Right lobe of liver (tissue), 6 donors: ENCODE measurements at regions not wholly inside any gene's neighbourhood (a gene's known extent, or its start where the extent isn't known, plus 50 kb on each side); places are given as distances from the start of the nearest gene placed in this dataset.

Experiments
- ATAC-seq, 4 donors: fragments of 200-7000 bp; cut with Tn5 transposase; one replicate each; pipeline ENCODE4 v1.9.1; 2020; ENCODE audit warnings: mild to moderate bottlenecking in 4 of 4, moderate library complexity in 4 of 4
- DNase-seq, 3 donors: peaks; one replicate each; pipeline ENCODE4 v3.0.0-alpha.2; 2020
- H3K27ac ChIP-seq, 3 donors: fragments of 200-600 bp; one replicate each; pipeline ENCODE4 v1.8.0; 2022
- H3K27me3 ChIP-seq, 2 donors: fragments of 200-600 bp; one replicate each; pipeline ENCODE4 v1.8.0; 2022
- H3K36me3 ChIP-seq, 4 donors: fragments of 200-600 bp; sonication (generic) in 1 of 4; one replicate each; pipeline versions ENCODE4 v1.5.1 to v1.8.0; 2017 to 2022; ENCODE audit warnings: control low read depth in 1 of 4
- H3K4me1 ChIP-seq, 4 donors: fragments of 200-600 bp; sonication (generic) in 1 of 4; one replicate each; pipeline versions ENCODE4 v1.5.1 to v1.8.0; 2017 to 2022; ENCODE audit warnings: control low read depth in 1 of 4
- H3K4me3 ChIP-seq, 3 donors: fragments of 200-600 bp; one replicate each; pipeline ENCODE4 v1.8.0; 2022
- H3K9me3 ChIP-seq, 4 donors: fragments of 200-600 bp; sonication (generic) in 1 of 4; one replicate each; pipeline versions ENCODE4 v1.5.1 to v1.8.0; 2017 to 2022; ENCODE audit warnings: control low read depth in 1 of 4
- CTCF ChIP-seq, 4 donors: fragments of 200-600 bp in 3 of 4; fragments of 450-650 bp in 1 of 4; IDR thresholded peaks; one replicate each; pipeline versions ENCODE4 v1.5.1 to v1.8.0; 2016 to 2022; ENCODE audit warnings: antibody characterized with exemption in 4 of 4, mild to moderate bottlenecking in 2 of 4
- POLR2A ChIP-seq: fragments of 450-650 bp; IDR thresholded peaks from one replicate; pipeline ENCODE4 v1.6.1; 2017; ENCODE audit warnings: antibody characterized with exemption, mild to moderate bottlenecking
- WGBS: methylation state at CpG from one replicate; pipeline ENCODE4 v1.1.6; 2018; ENCODE audit warnings: low coverage, low lambda C conversion rate; ENCODE audit not compliant: insufficient coverage; ENCODE audit errors: missing lambda C conversion rate; 5-methylcytosine and 5-hydroxymethylcytosine counted together
- intact Hi-C, 2 donors: fragments of 100-400 bp; cut with DNase I; formaldehyde crosslinking; loops; one replicate each; pipeline versions ENCODE4 v1.11.2 to v1.14.1; 2022
- donor health status: DM: no; HTN: yes; CAD: no.
- donor health status: DM: no; HTN: no; CAD: no.
- donor health status: DM: no; HTN: no; CAD: no.
- donor health status: DM: no; HTN: yes; CAD: no.
- donor health status: DM: no; HTN: yes; CAD: no.

- Histone ChIP-seq H3K27me3 (no peaks in the 10 kb centered on the region), H3K4me1 (no peaks in the 10 kb centered on the region), H3K4me3 (no peak overlapping the region), H3K9me3 (no peaks in the 10 kb centered on the region), H3K36me3 (no peaks in the 10 kb centered on the region), H3K27ac (no peak overlapping the region)
- DNase-seq = no peak
- intact Hi-C loops = no loop called here
- TF ChIP-seq POLR2A = no peak
- TF ChIP-seq CTCF (IDR thresholded peaks at IDR 0.05) = no peak
- ATAC-seq = no peak
- 75% methylated on average over 4 of the region's 4 CpGs for WGBS
These were observed 126.4 kb upstream of the ZBED5 start for GRCh38 chr11:10984250-10984649.

DNA sequence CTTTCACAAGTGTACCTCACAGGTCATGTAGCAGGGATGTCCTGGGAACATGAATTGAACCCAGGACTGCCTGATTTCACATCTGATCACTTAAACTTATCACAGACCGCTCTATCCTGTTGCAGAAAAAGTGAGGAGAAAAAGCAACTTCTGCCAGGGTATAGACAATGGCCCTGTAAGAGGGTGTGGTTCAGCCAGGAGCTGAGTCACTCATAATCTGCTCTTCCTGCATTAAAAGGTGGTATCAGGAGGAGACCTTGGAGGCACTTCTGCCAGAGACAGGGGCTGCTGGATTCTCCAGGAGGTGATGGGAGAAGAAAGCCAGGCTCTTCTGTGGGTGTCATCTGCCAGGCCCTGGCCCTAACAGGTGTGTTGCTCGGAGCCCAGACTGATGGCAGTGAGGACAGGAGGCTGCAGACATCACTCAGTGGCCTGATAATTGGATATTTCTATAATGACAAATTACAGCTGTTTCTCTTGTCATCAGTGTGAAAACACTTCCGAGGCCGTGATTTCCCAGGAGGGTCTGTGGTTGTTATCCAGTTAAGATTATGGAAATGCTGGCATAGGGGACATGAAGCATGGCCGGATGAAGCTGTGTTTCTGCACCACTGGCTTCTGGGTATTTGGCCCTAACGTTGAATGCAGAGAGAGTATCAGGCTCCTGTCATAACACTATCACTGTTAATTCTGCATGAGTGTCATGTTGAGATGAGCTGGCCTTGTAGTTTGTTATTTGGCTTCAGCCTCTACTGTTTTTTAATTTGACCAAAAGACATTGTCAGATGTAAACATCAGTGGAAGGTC, 125.1 kb upstream of the ZBED5 start:
- H3K27me3 ChIP-seq = no peaks in the 10 kb centered on the region
- ATAC-seq (no peak), DNase-seq (no peak)
- H3K36me3 ChIP-seq = no peaks in the 10 kb centered on the region
- no peaks in the 10 kb centered on the region for H3K9me3 ChIP-seq
- intact Hi-C loops = no loop called here
- 62% methylated on average over 6 of the region's 6 CpGs for WGBS
- TF ChIP-seq POLR2A (no peak), CTCF (IDR thresholded peaks at IDR 0.05) (no peak)
- H3K4me1 ChIP-seq = no peaks in the 10 kb centered on the region
- no peak overlapping the region for H3K4me3 ChIP-seq
- no peak overlapping the region for H3K27ac ChIP-seq

DNA sequence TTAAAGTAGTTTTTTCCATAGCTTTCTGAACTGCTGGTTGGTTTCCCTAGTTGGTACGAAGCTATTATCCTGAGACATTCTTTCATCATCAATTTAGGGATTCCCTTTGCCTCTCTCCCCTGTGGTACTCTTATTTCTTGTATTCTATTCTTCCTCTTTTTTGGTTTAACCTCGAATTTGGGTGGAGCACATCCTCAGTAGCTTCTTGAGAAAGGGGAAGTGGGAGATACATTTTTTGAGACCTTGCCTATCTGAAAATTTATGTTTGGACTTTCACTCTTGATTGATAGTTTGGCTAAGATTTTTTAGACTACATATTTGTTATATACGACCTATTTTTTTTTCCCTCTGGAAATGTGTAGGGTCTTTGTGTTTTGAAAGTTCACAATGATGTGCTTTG, 121.7 kb upstream of the ZBED5 start:
- intact Hi-C loops = no loop called here
- Histone ChIP-seq H3K4me3 (no peak overlapping the region), H3K4me1 (no peaks in the 10 kb centered on the region), H3K27ac (no peak overlapping the region), H3K27me3 (no peaks in the 10 kb centered on the region), H3K9me3 (no peaks in the 10 kb centered on the region), H3K36me3 (no peaks in the 10 kb centered on the region)
- no peak for TF ChIP-seq POLR2A
- TF ChIP-seq CTCF (IDR thresholded peaks at IDR 0.05) = no peak
- ATAC-seq (no peak), DNase-seq (no peak)
- WGBS = 25% methylated on average over 3 of the region's 3 CpGs

GRCh38 chr11:10978198-10978597, 120.3 kb upstream of the ZBED5 start:
- no peaks in the 10 kb centered on the region for H3K36me3 ChIP-seq
- no peak overlapping the region for H3K27ac ChIP-seq
- TF ChIP-seq CTCF (IDR thresholded peaks at IDR 0.05) = no peak
- TF ChIP-seq POLR2A = no peak
- DNase-seq (no peak), ATAC-seq (no peak)
- intact Hi-C loops = no loop called here
- no peak overlapping the region for H3K4me3 ChIP-seq
- 45% methylated on average over 1 of the region's 1 CpG for WGBS
- no peaks in the 10 kb centered on the region for H3K27me3 ChIP-seq
- no peaks in the 10 kb centered on the region for H3K4me1 ChIP-seq
- no peaks in the 10 kb centered on the region for H3K9me3 ChIP-seq
